ENCODE measurements at regions not wholly inside any gene's neighbourhood (a gene's known extent, or its start where the extent isn't known, plus 50 kb on each side); places are given as distances from the start of the nearest gene placed in this dataset.
"Not testable (repeated sequence)": the region's sequence is repeated elsewhere in the genome, so short reads cannot be mapped to it uniquely, and the experiment has no call there.

- not testable (repeated sequence) for TF ChIP-seq CTCF (conservative IDR thresholded peaks at IDR 0.05; ENCODE audit: low read depth, low read length); EZH2phosphoT487 (IDR thresholded peaks at IDR 0.05; ENCODE audit: borderline replicate concordance, low read length)
Measured at GRCh38 chr2:113368581-113368980, 68.9 kb upstream of the ZNG1B start.

All from PC-3 (cell line).